ENCODE measurements at regions not wholly inside any gene's neighbourhood (a gene's known extent, or its start where the extent isn't known, plus 50 kb on each side); places are given as distances from the start of the nearest gene placed in this dataset.

GRCh38 chr13:59413126-59413525 is 750.6 kb downstream of the DIAPH3 start:
- DNase-seq (ENCODE audit: low spot score): no peak
- no peak for TF ChIP-seq CTCF (IDR thresholded peaks at IDR 0.05; ENCODE audit: unreplicated experiment)
- Mint-ChIP-seq H3K4me3 (ENCODE audit: unreplicated experiment) (no peak overlapping the region), H3K9me3 (ENCODE audit: unreplicated experiment) (no peaks in the 10 kb centered on the region), H3K27ac (ENCODE audit: unreplicated experiment) (no peak overlapping the region), H3K4me1 (ENCODE audit: unreplicated experiment) (peaks cover 2% of the 10 kb centered on the region), H3K27me3 (ENCODE audit: unreplicated experiment) (no peaks in the 10 kb centered on the region), H3K36me3 (ENCODE audit: low read depth, unreplicated experiment) (no peaks in the 10 kb centered on the region)

DNA sequence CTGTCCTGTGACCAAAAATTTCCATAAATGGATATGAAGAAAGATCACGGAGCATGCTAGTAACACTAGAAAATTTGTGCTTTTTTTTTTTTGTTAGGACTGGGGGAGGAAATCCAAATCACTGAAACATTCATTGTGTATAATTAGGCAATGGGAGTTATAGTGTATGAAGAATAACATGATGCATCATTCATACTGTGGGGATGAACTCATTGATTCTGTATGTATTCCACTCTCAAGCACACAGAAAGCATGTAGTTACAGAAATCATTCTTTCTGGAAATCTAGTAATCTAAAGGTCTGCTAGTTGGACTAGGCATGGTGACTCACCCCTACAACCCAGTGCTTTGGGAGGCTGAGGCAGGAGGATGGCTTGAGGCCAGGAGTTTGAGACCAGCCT is 749.7 kb downstream of the DIAPH3 start:
- H3K36me3 Mint-ChIP-seq (ENCODE audit: low read depth, unreplicated experiment): no peaks in the 10 kb centered on the region
- H3K27ac Mint-ChIP-seq (ENCODE audit: unreplicated experiment): no peak overlapping the region
- DNase-seq (ENCODE audit: low spot score): no peak
- H3K9me3 Mint-ChIP-seq (ENCODE audit: unreplicated experiment): no peaks in the 10 kb centered on the region
- peaks cover 2% of the 10 kb centered on the region for H3K4me1 Mint-ChIP-seq (ENCODE audit: unreplicated experiment)
- H3K27me3 Mint-ChIP-seq (ENCODE audit: unreplicated experiment): no peaks in the 10 kb centered on the region
- H3K4me3 Mint-ChIP-seq (ENCODE audit: unreplicated experiment): no peak overlapping the region
- TF ChIP-seq CTCF (IDR thresholded peaks at IDR 0.05; ENCODE audit: unreplicated experiment): no peak

DNA sequence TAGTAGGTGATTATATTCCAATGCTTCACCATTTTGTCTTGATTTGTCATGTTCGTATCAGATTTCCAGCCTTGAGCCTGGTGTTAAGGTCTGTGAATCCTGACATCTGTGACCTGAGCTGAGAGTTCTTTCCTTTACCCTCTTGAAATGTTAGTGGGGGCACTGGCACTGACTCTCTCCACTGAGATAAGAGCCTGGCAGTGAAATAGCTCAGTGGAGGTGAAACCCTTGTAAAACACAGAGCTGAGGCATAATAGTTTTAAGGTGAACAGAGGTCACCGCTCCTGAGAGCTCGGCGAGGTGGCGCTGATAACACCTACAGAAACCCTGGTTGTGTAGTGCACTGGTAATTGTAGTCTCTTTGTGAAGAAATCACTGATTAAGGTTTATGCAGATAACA is 748.2 kb downstream of the DIAPH3 start:
- Mint-ChIP-seq H3K4me3 (ENCODE audit: unreplicated experiment) (no peak overlapping the region), H3K27me3 (ENCODE audit: unreplicated experiment) (no peaks in the 10 kb centered on the region), H3K9me3 (ENCODE audit: unreplicated experiment) (no peaks in the 10 kb centered on the region), H3K27ac (ENCODE audit: unreplicated experiment) (no peak overlapping the region), H3K36me3 (ENCODE audit: low read depth, unreplicated experiment) (no peaks in the 10 kb centered on the region), H3K4me1 (ENCODE audit: unreplicated experiment) (peaks cover 2% of the 10 kb centered on the region)
- DNase-seq (ENCODE audit: low spot score): no peak
- no peak for TF ChIP-seq CTCF (IDR thresholded peaks at IDR 0.05; ENCODE audit: unreplicated experiment)

GRCh38 chr13:59416561-59416960 is 747.2 kb downstream of the DIAPH3 start:
- DNase-seq (ENCODE audit: low spot score): no peak
- Mint-ChIP-seq H3K36me3 (ENCODE audit: low read depth, unreplicated experiment) (no peaks in the 10 kb centered on the region), H3K4me3 (ENCODE audit: unreplicated experiment) (no peak overlapping the region), H3K9me3 (ENCODE audit: unreplicated experiment) (no peaks in the 10 kb centered on the region), H3K27ac (ENCODE audit: unreplicated experiment) (no peak overlapping the region), H3K4me1 (ENCODE audit: unreplicated experiment) (peaks cover 2% of the 10 kb centered on the region), H3K27me3 (ENCODE audit: unreplicated experiment) (no peaks in the 10 kb centered on the region)
- no peak for TF ChIP-seq CTCF (IDR thresholded peaks at IDR 0.05; ENCODE audit: unreplicated experiment)

DNA sequence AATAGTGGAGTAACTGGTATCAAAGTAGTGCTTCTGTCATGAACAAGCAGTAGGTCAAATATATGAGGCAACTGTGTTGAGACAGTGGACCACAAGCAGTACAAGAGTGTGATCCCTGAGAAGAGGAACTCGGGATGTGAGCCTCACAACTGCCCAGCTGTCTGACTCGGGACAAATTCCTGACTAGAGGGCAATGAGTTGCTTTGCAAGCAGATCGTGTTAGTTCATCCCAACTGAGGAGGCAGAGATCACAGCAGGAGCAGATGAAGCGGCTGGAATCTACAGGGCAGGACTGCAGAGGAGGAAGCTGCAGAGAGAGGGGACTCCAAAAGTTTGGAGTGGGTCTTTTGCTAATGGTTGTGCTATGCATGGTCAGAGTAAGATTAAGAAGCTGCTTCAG is 741.1 kb downstream of the DIAPH3 start:
- DNase-seq (ENCODE audit: low spot score): no peak
- no peak for TF ChIP-seq CTCF (IDR thresholded peaks at IDR 0.05; ENCODE audit: unreplicated experiment)
- Mint-ChIP-seq H3K9me3 (ENCODE audit: unreplicated experiment) (no peaks in the 10 kb centered on the region), H3K4me1 (ENCODE audit: unreplicated experiment) (no peaks in the 10 kb centered on the region), H3K27me3 (ENCODE audit: unreplicated experiment) (no peaks in the 10 kb centered on the region), H3K27ac (ENCODE audit: unreplicated experiment) (no peak overlapping the region), H3K4me3 (ENCODE audit: unreplicated experiment) (no peak overlapping the region), H3K36me3 (ENCODE audit: low read depth, unreplicated experiment) (no peaks in the 10 kb centered on the region)

Measured in endothelial cell (in vitro differentiated cells).